HG03521 (cell line): ENCODE measurements at regions not wholly inside any gene's neighbourhood (a gene's known extent, or its start where the extent isn't known, plus 50 kb on each side); places are given as distances from the start of the nearest gene placed in this dataset.

Experiments used
- ATAC-seq: cut with Tn5 transposase; IDR thresholded peaks from one replicate; pipeline ENCODE4 v1.9.1; 2021; ENCODE audit warnings: mild to moderate bottlenecking, moderate library complexity; ENCODE audit not compliant: unreplicated experiment

- ATAC-seq = no peak
These were observed 201.3 kb upstream of the OSR1 start for GRCh38 chr2:19559596-19560240.

- no peak for ATAC-seq
These were observed 198.2 kb upstream of the OSR1 start for GRCh38 chr2:19556648-19557047.

- peak; percentile 64 for ATAC-seq
These were observed 196.1 kb upstream of the OSR1 start for GRCh38 chr2:19554520-19554919.

- no peak for ATAC-seq
These were observed 193.8 kb upstream of the OSR1 start for GRCh38 chr2:19552270-19552669.

GRCh38 chr2:19550750-19551149 lies 192.3 kb upstream of the OSR1 start:
- ATAC-seq = no peak

GRCh38 chr2:19549821-19550220 lies 191.4 kb upstream of the OSR1 start:
- ATAC-seq = no peak

GRCh38 chr2:19548116-19548515 lies 189.7 kb upstream of the OSR1 start:
- ATAC-seq = no peak

- ATAC-seq = no peak
These were observed 188.9 kb upstream of the OSR1 start for GRCh38 chr2:19547321-19547720.

GRCh38 chr2:19545507-19545906 lies 187.1 kb upstream of the OSR1 start:
- no peak for ATAC-seq

- ATAC-seq = no peak
These were observed 185.4 kb upstream of the OSR1 start for GRCh38 chr2:19543663-19544383.

- ATAC-seq = no peak
These were observed 184.6 kb upstream of the OSR1 start for GRCh38 chr2:19542796-19543662.

- no peak for ATAC-seq
These were observed 183.5 kb upstream of the OSR1 start for GRCh38 chr2:19541884-19542283.

GRCh38 chr2:19540739-19541525 lies 182.5 kb upstream of the OSR1 start:
- ATAC-seq = no peak

- ATAC-seq = no peak
These were observed 180.1 kb upstream of the OSR1 start for GRCh38 chr2:19538411-19538963.

GRCh38 chr2:19536136-19536535 lies 177.7 kb upstream of the OSR1 start:
- ATAC-seq = no peak

GRCh38 chr2:19532547-19533196 lies 174.2 kb upstream of the OSR1 start:
- ATAC-seq = no peak

GRCh38 chr2:19529677-19530076 lies 171.3 kb upstream of the OSR1 start:
- ATAC-seq = no peak

- no peak for ATAC-seq
These were observed 169.3 kb upstream of the OSR1 start for GRCh38 chr2:19527771-19528170.

- ATAC-seq = no peak
These were observed 166.9 kb upstream of the OSR1 start for GRCh38 chr2:19525313-19525712.

- no peak for ATAC-seq
These were observed 160.6 kb upstream of the OSR1 start for GRCh38 chr2:19519045-19519444.
